ENCODE measurements at regions not wholly inside any gene's neighbourhood (a gene's known extent, or its start where the extent isn't known, plus 50 kb on each side); places are given as distances from the start of the nearest gene placed in this dataset.

DNA sequence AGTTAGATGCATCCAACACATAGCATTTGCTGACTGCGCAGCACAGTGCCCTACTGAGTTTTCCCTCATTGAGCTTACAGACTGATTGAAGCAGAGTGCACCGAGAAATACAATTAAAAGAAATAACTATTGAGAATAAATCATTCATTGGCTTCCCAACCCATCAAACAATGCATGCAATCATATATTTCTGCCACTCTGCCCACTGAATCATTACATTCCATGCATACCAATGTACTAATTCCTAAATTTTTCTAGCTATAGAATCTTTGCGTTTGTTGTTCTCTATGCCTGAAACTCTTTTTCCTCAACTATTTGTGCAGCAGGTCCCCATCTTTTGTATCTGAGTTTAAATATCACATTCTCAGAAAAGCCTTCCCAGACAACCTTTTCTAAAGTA, 783.8 kb downstream of the SORCS1 start:
- TF ChIP-seq, protein P1, sequence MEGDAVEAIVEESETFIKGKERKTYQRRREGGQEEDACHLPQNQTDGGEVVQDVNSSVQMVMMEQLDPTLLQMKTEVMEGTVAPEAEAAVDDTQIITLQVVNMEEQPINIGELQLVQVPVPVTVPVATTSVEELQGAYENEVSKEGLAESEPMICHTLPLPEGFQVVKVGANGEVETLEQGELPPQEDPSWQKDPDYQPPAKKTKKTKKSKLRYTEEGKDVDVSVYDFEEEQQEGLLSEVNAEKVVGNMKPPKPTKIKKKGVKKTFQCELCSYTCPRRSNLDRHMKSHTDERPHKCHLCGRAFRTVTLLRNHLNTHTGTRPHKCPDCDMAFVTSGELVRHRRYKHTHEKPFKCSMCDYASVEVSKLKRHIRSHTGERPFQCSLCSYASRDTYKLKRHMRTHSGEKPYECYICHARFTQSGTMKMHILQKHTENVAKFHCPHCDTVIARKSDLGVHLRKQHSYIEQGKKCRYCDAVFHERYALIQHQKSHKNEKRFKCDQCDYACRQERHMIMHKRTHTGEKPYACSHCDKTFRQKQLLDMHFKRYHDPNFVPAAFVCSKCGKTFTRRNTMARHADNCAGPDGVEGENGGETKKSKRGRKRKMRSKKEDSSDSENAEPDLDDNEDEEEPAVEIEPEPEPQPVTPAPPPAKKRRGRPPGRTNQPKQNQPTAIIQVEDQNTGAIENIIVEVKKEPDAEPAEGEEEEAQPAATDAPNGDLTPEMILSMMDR (IDR thresholded peaks at IDR 0.05; ENCODE audit: low read depth, low read length, poor library complexity, severe bottlenecking): no peak
- no peak for TF ChIP-seq EZH2phosphoT487 (IDR thresholded peaks at IDR 0.05; ENCODE audit: borderline replicate concordance, low read length)
